HepG2 (cell line): ENCODE measurements at regions not wholly inside any gene's neighbourhood (a gene's known extent, or its start where the extent isn't known, plus 50 kb on each side); places are given as distances from the start of the nearest gene placed in this dataset.

ENCODE experiments used
- CREB1 ChIP-seq, 2 experiments: fragments of 450-650 bp in 1 of 2; IDR thresholded peaks; 2 replicates each; pipeline ENCODE4 v1.6.1; 2016 to 2017; ENCODE audit warnings: control low read depth in 1 of 2, mild to moderate bottlenecking in 1 of 2, missing compliant biosample characterization in 1 of 2, missing genetic modification characterization in 1 of 2
- DMAP1 ChIP-seq: IDR thresholded peaks from 2 replicates; pipeline ENCODE4 v1.6.1; 2016
- GATA4 ChIP-seq: sonication (generic); IDR thresholded peaks from 2 replicates; pipeline ENCODE4 v1.6.1; 2016; ENCODE audit warnings: antibody characterized with exemption, low read depth, borderline replicate concordance
- HDAC1 ChIP-seq: sonication (generic); formaldehyde crosslinking; IDR thresholded peaks from 2 replicates; pipeline ENCODE4 v1.5.1; 2020; ENCODE audit warnings: mild to moderate bottlenecking, missing genetic modification reagents
- MED1 ChIP-seq: sonication (generic); formaldehyde crosslinking; IDR thresholded peaks from 2 replicates; pipeline ENCODE4 v1.4.0; 2020; ENCODE audit warnings: missing genetic modification reagents
- NR2F1 ChIP-seq, 2 experiments: fragments of 450-650 bp in 1 of 2; formaldehyde crosslinking in 1 of 2; IDR thresholded peaks; 2 replicates each; pipeline versions ENCODE4 v1.5.0 to v1.6.1; 2016 to 2020; ENCODE audit warnings: mild to moderate bottlenecking in 1 of 2, missing compliant biosample characterization in 1 of 2, missing genetic modification reagents in 1 of 2, moderate library complexity in 1 of 2
- TBX2 ChIP-seq: sonication (generic); formaldehyde crosslinking; IDR thresholded peaks from 2 replicates; pipeline ENCODE4 v1.5.0; 2020; ENCODE audit warnings: missing genetic modification reagents, mild to moderate bottlenecking, borderline replicate concordance
- TCF7 ChIP-seq: sonication (generic); IDR thresholded peaks from 2 replicates; pipeline ENCODE4 v1.6.1; 2016; ENCODE audit warnings: antibody characterized with exemption, low read depth
- ZFP90 ChIP-seq: sonication (generic); formaldehyde crosslinking; IDR thresholded peaks from 2 replicates; pipeline ENCODE4 v1.8.0; 2022; ENCODE audit warnings: missing genetic modification reagents, mild to moderate bottlenecking, inconsistent platforms, borderline replicate concordance
- TF ChIP-seq, protein P1 (sequence below): sonication (generic); formaldehyde crosslinking; IDR thresholded peaks from 2 replicates; pipeline ENCODE4 v1.4.0; 2020; ENCODE audit warnings: low read depth, missing genetic modification reagents
- TF ChIP-seq, protein P2 (sequence below): sonication (generic); formaldehyde crosslinking; conservative IDR thresholded peaks from 2 replicates; pipeline ENCODE4 v1.4.0; 2020; ENCODE audit warnings: missing genetic modification reagents
- TF ChIP-seq, protein P3 (sequence below): sonication (generic); formaldehyde crosslinking; IDR thresholded peaks from 2 replicates; pipeline ENCODE4 v1.5.0; 2020; ENCODE audit warnings: missing genetic modification reagents
- TF ChIP-seq, protein P4 (sequence below): sonication (generic); formaldehyde crosslinking; IDR thresholded peaks from 2 replicates; pipeline ENCODE4 v1.5.0; 2020; ENCODE audit warnings: missing genetic modification reagents, mild to moderate bottlenecking, borderline replicate concordance
- TF ChIP-seq, protein P5 (sequence below): sonication (generic); formaldehyde crosslinking; IDR thresholded peaks from 2 replicates; pipeline ENCODE4 v1.8.1; 2022; ENCODE audit warnings: mild to moderate bottlenecking, missing genetic modification reagents

DNA sequence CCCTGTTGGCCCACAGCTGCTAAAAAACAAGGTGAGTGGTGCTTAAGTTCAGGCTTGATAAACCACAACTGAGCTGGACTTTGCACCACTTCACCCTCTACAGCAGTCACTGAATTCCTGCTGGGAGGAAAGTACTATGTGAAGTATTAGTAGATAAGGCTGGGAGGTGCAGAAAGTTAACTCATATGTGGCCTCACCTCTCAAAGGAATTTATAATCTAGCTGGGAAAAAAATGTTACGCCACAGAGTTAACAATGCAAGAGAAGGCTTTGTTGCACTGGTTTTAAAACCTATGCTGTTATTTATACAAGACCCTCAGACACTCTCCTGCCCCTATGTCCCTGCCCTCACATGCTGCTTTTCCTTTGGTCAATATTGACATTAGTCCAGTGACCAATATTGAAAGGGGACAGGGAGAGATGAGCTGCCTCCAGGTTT is 60.9 kb downstream of the LIG4 start (continued):
- TF ChIP-seq GATA4 (no peak), MED1 (CRISPR knock-in tag) (0 out of 2 replicates have a peak, but pooled peaks have one; percentile 44), ZFP90 (no peak), NR2F1 (CRISPR knock-in tag; IDR thresholded peaks at IDR 0.05) (0 out of 4 replicates have a peak, but pooled peaks of 1 of the 2 experiments have one; percentile 15), TBX2 (peak; percentile 76), CREB1 (IDR thresholded peaks at IDR 0.05) (no peak), CREB1 (CRISPR knock-in tag; IDR thresholded peaks at IDR 0.05) (peak; percentile 58), DMAP1 (CRISPR knock-in tag) (peak; percentile 29; the same call in 1 of the 2 replicates), TCF7 (peak; percentile 46; the same call in 1 of the 2 replicates), HDAC1 (peak; percentile 43; the same call in 1 of the 2 replicates)
- TF ChIP-seq, protein P1, sequence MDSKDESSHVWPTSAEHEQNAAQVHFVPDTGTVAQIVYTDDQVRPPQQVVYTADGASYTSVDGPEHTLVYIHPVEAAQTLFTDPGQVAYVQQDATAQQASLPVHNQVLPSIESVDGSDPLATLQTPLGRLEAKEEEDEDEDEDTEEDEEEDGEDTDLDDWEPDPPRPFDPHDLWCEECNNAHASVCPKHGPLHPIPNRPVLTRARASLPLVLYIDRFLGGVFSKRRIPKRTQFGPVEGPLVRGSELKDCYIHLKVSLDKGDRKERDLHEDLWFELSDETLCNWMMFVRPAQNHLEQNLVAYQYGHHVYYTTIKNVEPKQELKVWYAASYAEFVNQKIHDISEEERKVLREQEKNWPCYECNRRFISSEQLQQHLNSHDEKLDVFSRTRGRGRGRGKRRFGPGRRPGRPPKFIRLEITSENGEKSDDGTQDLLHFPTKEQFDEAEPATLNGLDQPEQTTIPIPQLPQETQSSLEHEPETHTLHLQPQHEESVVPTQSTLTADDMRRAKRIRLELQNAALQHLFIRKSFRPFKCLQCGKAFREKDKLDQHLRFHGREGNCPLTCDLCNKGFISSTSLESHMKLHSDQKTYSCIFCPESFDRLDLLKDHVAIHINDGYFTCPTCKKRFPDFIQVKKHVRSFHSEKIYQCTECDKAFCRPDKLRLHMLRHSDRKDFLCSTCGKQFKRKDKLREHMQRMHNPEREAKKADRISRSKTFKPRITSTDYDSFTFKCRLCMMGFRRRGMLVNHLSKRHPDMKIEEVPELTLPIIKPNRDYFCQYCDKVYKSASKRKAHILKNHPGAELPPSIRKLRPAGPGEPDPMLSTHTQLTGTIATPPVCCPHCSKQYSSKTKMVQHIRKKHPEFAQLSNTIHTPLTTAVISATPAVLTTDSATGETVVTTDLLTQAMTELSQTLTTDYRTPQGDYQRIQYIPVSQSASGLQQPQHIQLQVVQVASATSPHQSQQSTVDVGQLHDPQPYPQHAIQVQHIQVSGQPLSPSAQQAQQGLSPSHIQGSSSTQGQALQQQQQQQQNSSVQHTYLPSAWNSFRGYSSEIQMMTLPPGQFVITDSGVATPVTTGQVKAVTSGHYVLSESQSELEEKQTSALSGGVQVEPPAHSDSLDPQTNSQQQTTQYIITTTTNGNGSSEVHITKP = 0 out of 2 replicates have a peak, but pooled peaks have one; percentile 46
- TF ChIP-seq, protein P2, sequence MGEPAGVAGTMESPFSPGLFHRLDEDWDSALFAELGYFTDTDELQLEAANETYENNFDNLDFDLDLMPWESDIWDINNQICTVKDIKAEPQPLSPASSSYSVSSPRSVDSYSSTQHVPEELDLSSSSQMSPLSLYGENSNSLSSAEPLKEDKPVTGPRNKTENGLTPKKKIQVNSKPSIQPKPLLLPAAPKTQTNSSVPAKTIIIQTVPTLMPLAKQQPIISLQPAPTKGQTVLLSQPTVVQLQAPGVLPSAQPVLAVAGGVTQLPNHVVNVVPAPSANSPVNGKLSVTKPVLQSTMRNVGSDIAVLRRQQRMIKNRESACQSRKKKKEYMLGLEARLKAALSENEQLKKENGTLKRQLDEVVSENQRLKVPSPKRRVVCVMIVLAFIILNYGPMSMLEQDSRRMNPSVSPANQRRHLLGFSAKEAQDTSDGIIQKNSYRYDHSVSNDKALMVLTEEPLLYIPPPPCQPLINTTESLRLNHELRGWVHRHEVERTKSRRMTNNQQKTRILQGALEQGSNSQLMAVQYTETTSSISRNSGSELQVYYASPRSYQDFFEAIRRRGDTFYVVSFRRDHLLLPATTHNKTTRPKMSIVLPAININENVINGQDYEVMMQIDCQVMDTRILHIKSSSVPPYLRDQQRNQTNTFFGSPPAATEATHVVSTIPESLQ (CRISPR knock-in tag) = no peak
- TF ChIP-seq, protein P3, sequence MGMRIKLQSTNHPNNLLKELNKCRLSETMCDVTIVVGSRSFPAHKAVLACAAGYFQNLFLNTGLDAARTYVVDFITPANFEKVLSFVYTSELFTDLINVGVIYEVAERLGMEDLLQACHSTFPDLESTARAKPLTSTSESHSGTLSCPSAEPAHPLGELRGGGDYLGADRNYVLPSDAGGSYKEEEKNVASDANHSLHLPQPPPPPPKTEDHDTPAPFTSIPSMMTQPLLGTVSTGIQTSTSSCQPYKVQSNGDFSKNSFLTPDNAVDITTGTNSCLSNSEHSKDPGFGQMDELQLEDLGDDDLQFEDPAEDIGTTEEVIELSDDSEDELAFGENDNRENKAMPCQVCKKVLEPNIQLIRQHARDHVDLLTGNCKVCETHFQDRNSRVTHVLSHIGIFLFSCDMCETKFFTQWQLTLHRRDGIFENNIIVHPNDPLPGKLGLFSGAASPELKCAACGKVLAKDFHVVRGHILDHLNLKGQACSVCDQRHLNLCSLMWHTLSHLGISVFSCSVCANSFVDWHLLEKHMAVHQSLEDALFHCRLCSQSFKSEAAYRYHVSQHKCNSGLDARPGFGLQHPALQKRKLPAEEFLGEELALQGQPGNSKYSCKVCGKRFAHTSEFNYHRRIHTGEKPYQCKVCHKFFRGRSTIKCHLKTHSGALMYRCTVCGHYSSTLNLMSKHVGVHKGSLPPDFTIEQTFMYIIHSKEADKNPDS (CRISPR knock-in tag) = peak; percentile 98
- TF ChIP-seq, protein P4, sequence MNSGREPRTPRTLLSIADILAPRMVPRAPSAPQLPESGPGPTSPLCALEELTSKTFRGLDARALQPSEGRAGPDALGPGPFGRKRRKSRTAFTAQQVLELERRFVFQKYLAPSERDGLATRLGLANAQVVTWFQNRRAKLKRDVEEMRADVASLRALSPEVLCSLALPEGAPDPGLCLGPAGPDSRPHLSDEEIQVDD (CRISPR knock-in tag) = no peak
- TF ChIP-seq, protein P5, sequence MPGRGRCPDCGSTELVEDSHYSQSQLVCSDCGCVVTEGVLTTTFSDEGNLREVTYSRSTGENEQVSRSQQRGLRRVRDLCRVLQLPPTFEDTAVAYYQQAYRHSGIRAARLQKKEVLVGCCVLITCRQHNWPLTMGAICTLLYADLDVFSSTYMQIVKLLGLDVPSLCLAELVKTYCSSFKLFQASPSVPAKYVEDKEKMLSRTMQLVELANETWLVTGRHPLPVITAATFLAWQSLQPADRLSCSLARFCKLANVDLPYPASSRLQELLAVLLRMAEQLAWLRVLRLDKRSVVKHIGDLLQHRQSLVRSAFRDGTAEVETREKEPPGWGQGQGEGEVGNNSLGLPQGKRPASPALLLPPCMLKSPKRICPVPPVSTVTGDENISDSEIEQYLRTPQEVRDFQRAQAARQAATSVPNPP = 0 out of 2 replicates have a peak, but pooled peaks have one; percentile 28
